Bronchial epithelial cell (primary cell): ENCODE measurements at regions not wholly inside any gene's neighbourhood (a gene's known extent, or its start where the extent isn't known, plus 50 kb on each side); places are given as distances from the start of the nearest gene placed in this dataset.
A peak's percentile ranks its signal among the peaks of the same experiment; 100 is the strongest.

Experiments
- DNase-seq: peaks from one replicate; pipeline ENCODE4 v3.0.0-alpha.2; 2010; ENCODE audit warnings: low read depth
- FAIRE-seq: peaks from 2 replicates; lab custom pipeline; 2011; peaks lifted over from hg19 to GRCh38; lab: Jason Lieb, UNC
- H3K27me3 ChIP-seq: 2 replicates; pipeline ENCODE4 v1.5.1; 2011; ENCODE audit warnings: low read length; ENCODE audit not compliant: control insufficient read depth, insufficient read depth
- H3K36me3 ChIP-seq: 2 replicates; pipeline ENCODE4 v1.5.1; 2011; ENCODE audit warnings: low read length; ENCODE audit not compliant: control insufficient read depth, insufficient read depth
- H3K4me3 ChIP-seq: 2 replicates; pipeline ENCODE4 v1.5.1; 2011; ENCODE audit warnings: mild to moderate bottlenecking, low read depth, low read length, control low read depth
- CTCF ChIP-seq: IDR thresholded peaks from 2 replicates; pipeline ENCODE4 v1.5.1; 2011; ENCODE audit warnings: mild to moderate bottlenecking, moderate library complexity, low read length, control low read depth, inconsistent platforms; ENCODE audit not compliant: insufficient read depth, severe bottlenecking

- Histone ChIP-seq H3K27me3 (no peaks in the 10 kb centered on the region), H3K4me3 (no peak overlapping the region), H3K36me3 (no peaks in the 10 kb centered on the region)
- FAIRE-seq = no peak
- no peak for DNase-seq
- no peak for TF ChIP-seq CTCF
These were observed 68.6 kb downstream of the ZNF621 start for GRCh38 chr3:40593351-40593750.

GRCh38 chr3:40597441-40597840 is 72.7 kb downstream of the ZNF621 start:
- Histone ChIP-seq H3K36me3 (no peaks in the 10 kb centered on the region), H3K4me3 (no peak overlapping the region), H3K27me3 (no peaks in the 10 kb centered on the region)
- no peak for TF ChIP-seq CTCF
- FAIRE-seq (no peak), DNase-seq (peak; percentile 56)

GRCh38 chr3:40598338-40598737 is 73.6 kb downstream of the ZNF621 start:
- FAIRE-seq = no peak
- no peak for TF ChIP-seq CTCF
- no peak for DNase-seq
- H3K4me3 ChIP-seq = no peak overlapping the region
- H3K36me3 ChIP-seq = no peaks in the 10 kb centered on the region
- no peaks in the 10 kb centered on the region for H3K27me3 ChIP-seq

- Histone ChIP-seq H3K4me3 (no peak overlapping the region), H3K36me3 (no peaks in the 10 kb centered on the region), H3K27me3 (no peaks in the 10 kb centered on the region)
- peak; percentile 85 for FAIRE-seq
- DNase-seq = no peak
- no peak for TF ChIP-seq CTCF
These were observed 74.2 kb downstream of the ZNF621 start for GRCh38 chr3:40598962-40599361.

GRCh38 chr3:40602778-40603385 is 78.1 kb downstream of the ZNF621 start:
- no peak overlapping the region for H3K4me3 ChIP-seq
- DNase-seq (no peak), FAIRE-seq (no peak)
- H3K27me3 ChIP-seq = no peaks in the 10 kb centered on the region
- H3K36me3 ChIP-seq = no peaks in the 10 kb centered on the region
- no peak for TF ChIP-seq CTCF

- no peak for FAIRE-seq
- no peak overlapping the region for H3K4me3 ChIP-seq
- no peak for TF ChIP-seq CTCF
- no peaks in the 10 kb centered on the region for H3K27me3 ChIP-seq
- peak; percentile 38 for DNase-seq
- H3K36me3 ChIP-seq = no peaks in the 10 kb centered on the region
These were observed 81.2 kb downstream of the ZNF621 start for GRCh38 chr3:40605960-40606359.
